Right renal pelvis (tissue), 4 donors: ENCODE measurements at regions not wholly inside any gene's neighbourhood (a gene's known extent, or its start where the extent isn't known, plus 50 kb on each side); places are given as distances from the start of the nearest gene placed in this dataset.
A peak's percentile ranks its signal among the peaks of the same experiment; 100 is the strongest.
"Not testable (repeated sequence)": the region's sequence is repeated elsewhere in the genome, so short reads cannot be mapped to it uniquely, and the experiment has no call there.

Experiments used
- DNase-seq, 4 donors: peaks; one replicate each; pipeline ENCODE4 v3.0.0-alpha.2; 2013; ENCODE audit warnings: low read depth in 4 of 4, low spot score in 3 of 4, missing footprints in 1 of 4

DNA sequence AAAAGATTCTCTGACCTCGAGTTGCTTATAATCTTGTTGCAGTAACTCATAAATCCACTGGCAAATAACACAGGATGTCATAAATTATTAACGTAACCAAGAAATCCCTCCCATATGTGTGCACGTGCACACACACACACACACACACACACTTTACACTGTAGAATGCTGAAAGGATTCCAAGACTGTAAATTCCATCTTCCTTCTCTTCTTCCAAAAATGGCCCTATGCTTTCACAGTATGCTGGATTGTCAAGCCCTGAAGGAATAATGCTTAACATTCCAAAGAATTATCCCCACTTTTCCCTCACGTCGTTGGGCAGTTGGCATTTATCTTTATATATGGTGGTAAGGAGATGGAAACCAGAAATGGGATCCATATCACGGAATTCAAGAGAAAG, 117.5 kb upstream of the CRIM1 start:
- no peak for DNase-seq

DNA sequence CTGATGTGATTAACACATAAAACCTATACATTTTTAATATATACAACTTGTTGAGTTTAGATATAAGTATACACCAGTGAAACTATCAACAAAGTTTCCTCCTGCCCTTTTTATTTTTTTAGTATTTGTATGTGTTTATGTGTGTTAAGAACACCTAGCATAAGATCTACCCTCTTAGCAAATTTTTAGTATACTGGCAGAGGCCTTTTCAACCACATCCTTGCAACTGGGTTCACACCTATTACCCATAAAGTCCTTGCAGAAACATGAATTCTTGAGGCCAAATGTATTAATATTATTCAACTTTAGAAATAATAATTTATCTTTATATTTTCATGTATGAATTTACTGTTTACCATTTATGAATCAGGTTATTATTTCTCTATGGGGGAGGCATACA, 119.7 kb upstream of the CRIM1 start:
- no peak for DNase-seq

- no peak for DNase-seq
Measured at GRCh38 chr2:36235426-36235825, 120.2 kb upstream of the CRIM1 start.

- DNase-seq: no peak
Measured at GRCh38 chr2:36223259-36223658, 132.3 kb upstream of the CRIM1 start.

DNA sequence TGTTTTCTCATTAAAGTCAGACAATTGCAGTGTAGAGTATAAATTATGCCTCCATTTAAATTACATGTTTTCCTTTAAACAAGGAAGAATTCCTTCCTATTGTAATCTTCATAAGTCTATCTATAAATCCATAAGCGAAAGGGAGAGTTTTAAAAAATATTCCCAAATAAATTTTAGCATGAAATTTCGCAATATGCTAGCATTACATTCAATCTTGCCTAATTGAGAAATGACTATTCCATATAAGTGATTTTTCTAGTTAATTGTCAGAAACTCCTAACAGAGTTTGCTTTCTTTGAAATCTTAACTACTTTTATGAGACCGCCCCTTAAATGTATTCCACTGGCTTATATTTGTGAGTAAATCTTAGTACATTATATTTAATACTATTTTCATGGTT, 133.1 kb upstream of the CRIM1 start:
- DNase-seq: no peak

- DNase-seq: no peak
Measured at GRCh38 chr2:36214691-36215090, 140.9 kb upstream of the CRIM1 start.

DNA sequence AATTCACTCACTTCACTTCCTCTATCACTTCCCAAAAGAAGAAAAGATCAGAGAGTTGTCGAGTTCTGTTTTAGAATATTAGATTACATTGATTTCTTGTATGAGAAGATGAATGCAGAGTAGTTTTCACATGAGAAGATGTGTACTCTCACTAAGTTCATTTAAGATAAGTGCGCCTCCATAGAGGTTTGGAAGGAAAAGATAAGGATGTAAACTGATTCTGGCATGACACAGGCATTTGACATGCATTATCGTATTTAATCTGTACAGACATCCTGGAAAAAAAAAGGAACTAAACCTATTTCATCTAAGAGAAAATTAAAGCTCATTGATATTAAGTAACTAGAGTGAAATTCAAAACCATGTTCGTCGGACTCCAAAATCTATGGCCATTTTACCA, 152.2 kb upstream of the CRIM1 start:
- DNase-seq: no peak

GRCh38 chr2:36197181-36197971, 158.2 kb upstream of the CRIM1 start:
- DNase-seq: no peak

GRCh38 chr2:36193680-36194079, 161.9 kb upstream of the CRIM1 start:
- DNase-seq: no peak

DNA sequence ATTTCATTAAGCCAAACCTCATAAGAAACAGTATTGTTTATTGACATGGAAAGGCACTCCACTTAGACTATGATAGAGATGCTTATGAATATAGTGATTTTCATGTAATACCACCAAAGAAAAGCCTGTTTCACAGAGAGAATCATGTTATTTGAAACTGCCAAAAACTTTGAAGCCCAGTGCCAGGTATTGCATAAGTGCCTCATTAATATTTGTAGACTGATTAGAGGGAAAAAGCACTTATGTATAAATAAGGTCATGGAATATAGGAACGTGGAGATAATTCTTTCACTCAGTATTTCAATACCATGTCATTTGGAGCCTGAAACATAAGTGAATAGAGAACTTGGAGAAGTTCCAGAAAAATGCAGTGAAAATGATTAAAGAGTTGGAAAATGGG, 162.6 kb upstream of the CRIM1 start:
- no peak for DNase-seq

GRCh38 chr2:36190097-36190496, 165.5 kb upstream of the CRIM1 start:
- no peak for DNase-seq

DNA sequence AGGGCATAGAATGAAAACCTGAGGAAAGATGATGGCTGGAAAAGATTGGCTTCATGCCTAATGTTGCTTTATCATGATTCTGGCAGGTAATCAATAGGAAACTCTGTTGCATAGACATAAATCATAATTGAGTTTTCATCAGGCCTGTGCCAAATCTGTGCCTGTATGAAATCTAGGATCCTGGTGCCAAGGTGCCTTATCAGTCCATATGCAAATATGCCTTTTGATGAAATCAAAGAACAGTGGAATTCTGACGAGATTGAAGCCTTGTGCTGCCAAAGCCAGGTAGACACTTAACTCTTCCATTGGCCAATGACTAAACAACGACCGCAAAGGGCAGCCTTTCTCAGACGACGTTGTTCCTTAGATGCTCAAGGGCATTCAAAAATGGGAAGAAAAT, 170.0 kb upstream of the CRIM1 start:
- no peak for DNase-seq

GRCh38 chr2:36184848-36185247, 170.7 kb upstream of the CRIM1 start:
- DNase-seq: no peak

GRCh38 chr2:36180789-36181482, 174.6 kb upstream of the CRIM1 start:
- DNase-seq: not testable (repeated sequence)

- DNase-seq: not testable (repeated sequence)
Measured at GRCh38 chr2:36180293-36180692, 175.3 kb upstream of the CRIM1 start.

- not testable (repeated sequence) for DNase-seq
Measured at GRCh38 chr2:36179668-36180269, 175.8 kb upstream of the CRIM1 start.

DNA sequence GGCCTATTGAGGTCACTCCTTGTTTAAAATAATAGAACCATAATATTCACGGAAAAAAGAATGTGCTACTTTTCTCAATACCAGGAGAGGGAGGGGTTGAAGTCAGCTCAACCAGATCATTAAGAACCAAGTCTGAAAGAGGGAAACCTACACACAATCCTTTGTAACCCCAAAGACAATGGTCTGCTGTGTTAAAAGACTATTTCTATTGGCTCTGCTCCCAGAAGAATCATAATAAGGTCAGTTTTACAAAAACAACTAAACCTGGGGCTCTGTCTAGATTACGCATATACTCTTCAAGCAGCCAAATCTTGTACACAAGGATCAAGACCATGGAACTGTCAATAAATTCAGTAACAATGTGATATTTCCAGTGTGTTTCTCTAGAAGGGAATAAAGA, 177.2 kb upstream of the CRIM1 start:
- DNase-seq: no peak

DNA sequence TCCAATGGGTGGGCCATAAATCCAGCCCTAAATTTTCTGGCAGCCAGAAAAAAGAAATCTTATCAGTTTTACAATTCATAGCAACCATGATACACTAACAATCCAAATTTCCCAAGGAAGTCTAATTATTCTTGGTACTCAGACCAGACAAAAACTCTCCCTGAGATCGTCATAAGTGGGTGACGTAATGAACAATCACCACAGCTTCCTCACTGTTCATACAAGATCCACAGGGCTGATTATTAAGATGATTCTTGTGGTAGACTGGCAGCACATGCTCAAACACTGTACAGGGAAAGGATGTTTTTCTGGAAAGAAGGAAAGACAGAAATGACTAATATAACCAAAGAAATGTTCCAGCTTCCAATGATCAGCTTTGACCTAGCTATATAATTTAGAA, 178.3 kb upstream of the CRIM1 start:
- no peak for DNase-seq

DNA sequence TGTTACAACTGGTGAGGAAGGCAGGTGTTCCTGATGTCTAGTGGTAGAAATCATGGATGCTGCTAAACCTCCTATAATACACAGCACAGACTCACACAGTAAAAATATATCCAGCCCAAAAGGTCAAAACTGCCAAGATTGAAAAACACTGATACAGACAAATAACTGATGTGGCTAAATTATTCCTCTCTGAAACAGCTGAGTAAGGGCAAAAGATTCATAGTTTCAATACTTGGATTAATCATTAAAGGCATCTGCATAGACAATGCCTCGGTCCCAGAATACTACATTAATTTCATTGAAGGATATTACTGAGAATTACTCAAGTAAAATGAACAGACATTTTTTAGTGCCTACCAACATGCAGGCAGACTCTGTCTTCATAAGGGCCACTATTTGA, 180.7 kb upstream of the CRIM1 start:
- no peak for DNase-seq

DNA sequence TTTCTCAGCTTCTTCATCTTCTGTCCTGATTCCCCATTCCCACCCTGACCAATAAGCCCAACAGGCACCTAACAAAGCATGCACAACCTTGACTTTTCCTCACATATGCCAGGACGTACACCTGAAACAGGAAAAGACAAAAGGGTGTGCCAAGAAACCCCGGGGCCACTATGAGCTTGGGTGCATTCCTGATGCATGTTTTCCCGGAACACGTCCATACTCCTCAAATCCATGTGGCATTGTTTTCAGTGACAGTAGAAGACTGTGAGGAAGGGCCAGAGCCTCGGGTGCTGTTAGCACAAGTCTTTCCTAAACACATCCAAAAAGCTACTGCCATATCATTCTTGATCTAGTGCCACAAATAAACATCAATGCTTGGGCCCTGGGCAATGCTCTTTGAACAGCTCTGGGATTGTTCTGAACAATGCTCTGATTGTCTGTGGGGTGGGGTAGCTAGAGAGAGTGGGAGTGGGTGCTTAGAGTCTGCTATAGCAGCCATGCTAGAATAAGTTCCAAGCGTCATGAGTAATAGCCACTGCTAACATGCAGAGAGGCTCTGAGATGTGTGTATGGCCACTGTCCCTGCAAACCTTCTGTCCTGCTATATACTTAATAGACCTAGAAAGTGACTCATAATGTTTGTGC, 181.7 kb upstream of the CRIM1 start:
- DNase-seq: no peak

DNA sequence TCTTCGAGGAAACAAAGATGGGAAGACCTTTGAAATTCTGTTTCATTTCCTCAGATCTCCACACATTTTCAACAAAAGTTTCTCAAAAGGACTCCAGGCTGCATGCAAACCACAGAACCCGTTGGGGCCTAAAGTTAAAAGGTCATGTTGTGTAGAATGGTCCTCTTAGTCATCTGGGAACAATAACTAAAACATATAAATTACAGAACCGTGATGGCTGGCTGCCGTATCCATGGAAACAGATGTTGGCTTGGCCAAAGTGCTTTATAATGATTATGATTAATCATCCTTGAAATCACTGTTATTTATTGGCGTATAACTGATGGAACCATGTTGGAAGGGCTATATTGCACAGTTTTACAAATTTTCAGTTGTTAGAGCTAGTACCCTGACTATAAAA, 182.8 kb upstream of the CRIM1 start:
- DNase-seq: peak in 1 of 4 donors; percentile 5
